ENCODE measurements at regions not wholly inside any gene's neighbourhood (a gene's known extent, or its start where the extent isn't known, plus 50 kb on each side); places are given as distances from the start of the nearest gene placed in this dataset.

- H3K4me1 Mint-ChIP-seq: peaks cover 3% of the 10 kb centered on the region
- TF ChIP-seq CTCF (conservative IDR thresholded peaks at IDR 0.05): no peak
- H3K36me3 Mint-ChIP-seq (ENCODE audit: low read depth): no peaks in the 10 kb centered on the region
Observed at GRCh38 chr11:121770939-121771595, 318.3 kb upstream of the SORL1-AS1 start.

GRCh38 chr11:121769191-121769590 is 316.4 kb upstream of the SORL1-AS1 start:
- H3K27me3 Mint-ChIP-seq (ENCODE audit: low read depth): no peaks in the 10 kb centered on the region
- no peak overlapping the region for H3K4me3 Mint-ChIP-seq
- H3K9me3 Mint-ChIP-seq: peaks cover 8% of the 10 kb centered on the region
- no peaks in the 10 kb centered on the region for H3K36me3 Mint-ChIP-seq (ENCODE audit: low read depth)
- DNase-seq (ENCODE audit: low read depth, low spot score): no peak
- peaks cover 3% of the 10 kb centered on the region for H3K4me1 Mint-ChIP-seq
- TF ChIP-seq CTCF (conservative IDR thresholded peaks at IDR 0.05): no peak
- H3K27ac Mint-ChIP-seq (ENCODE audit: unreplicated experiment): peak overlapping the region; percentile 55

More at GRCh38 chr11:121770939-121771595, 318.3 kb upstream of the SORL1-AS1 start:
- no peaks in the 10 kb centered on the region for H3K27me3 Mint-ChIP-seq (ENCODE audit: low read depth)
- no peak overlapping the region for H3K27ac Mint-ChIP-seq (ENCODE audit: unreplicated experiment)
- H3K9me3 Mint-ChIP-seq: peaks cover 8% of the 10 kb centered on the region
- no peak for DNase-seq (ENCODE audit: low read depth, low spot score)
- H3K4me3 Mint-ChIP-seq: no peak overlapping the region

GRCh38 chr11:121767433-121767832 is 314.7 kb upstream of the SORL1-AS1 start:
- Mint-ChIP-seq H3K27ac (ENCODE audit: unreplicated experiment) (no peak overlapping the region), H3K9me3 (peaks cover 8% of the 10 kb centered on the region), H3K36me3 (ENCODE audit: low read depth) (no peaks in the 10 kb centered on the region), H3K27me3 (ENCODE audit: low read depth) (no peaks in the 10 kb centered on the region), H3K4me3 (no peak overlapping the region), H3K4me1 (peaks cover 3% of the 10 kb centered on the region)
- DNase-seq (ENCODE audit: low read depth, low spot score): no peak
- no peak for TF ChIP-seq CTCF (conservative IDR thresholded peaks at IDR 0.05)

GRCh38 chr11:121766991-121767390 is 314.2 kb upstream of the SORL1-AS1 start:
- H3K4me3 Mint-ChIP-seq: no peak overlapping the region
- H3K4me1 Mint-ChIP-seq: peaks cover 3% of the 10 kb centered on the region
- no peak for TF ChIP-seq CTCF (conservative IDR thresholded peaks at IDR 0.05)
- DNase-seq (ENCODE audit: low read depth, low spot score): no peak
- H3K27me3 Mint-ChIP-seq (ENCODE audit: low read depth): no peaks in the 10 kb centered on the region
- H3K36me3 Mint-ChIP-seq (ENCODE audit: low read depth): no peaks in the 10 kb centered on the region
- no peak overlapping the region for H3K27ac Mint-ChIP-seq (ENCODE audit: unreplicated experiment)
- peaks cover 8% of the 10 kb centered on the region for H3K9me3 Mint-ChIP-seq

GRCh38 chr11:121766166-121766565 is 313.4 kb upstream of the SORL1-AS1 start:
- no peak overlapping the region for H3K4me3 Mint-ChIP-seq
- no peak for DNase-seq (ENCODE audit: low read depth, low spot score)
- peak overlapping the region; percentile 68 for H3K27ac Mint-ChIP-seq (ENCODE audit: unreplicated experiment)
- no peak for TF ChIP-seq CTCF (conservative IDR thresholded peaks at IDR 0.05)
- peaks cover 3% of the 10 kb centered on the region for H3K4me1 Mint-ChIP-seq
- no peaks in the 10 kb centered on the region for H3K27me3 Mint-ChIP-seq (ENCODE audit: low read depth)
- H3K36me3 Mint-ChIP-seq (ENCODE audit: low read depth): no peaks in the 10 kb centered on the region
- peaks cover 8% of the 10 kb centered on the region for H3K9me3 Mint-ChIP-seq
